ENCODE measurements at regions not wholly inside any gene's neighbourhood (a gene's known extent, or its start where the extent isn't known, plus 50 kb on each side); places are given as distances from the start of the nearest gene placed in this dataset.

GRCh38 chr18:64854112-64854511, 705.2 kb upstream of the LINC00305 start:
- POLR2A ChIA-PET, result no interaction called here
- Histone ChIP-seq H3K27me3 (ENCODE audit: control insufficient read depth, insufficient read depth, low read length) (no peaks in the 10 kb centered on the region), H3K9me3 (ENCODE audit: control insufficient read depth, insufficient read depth, low read length) (peaks cover 6% of the 10 kb centered on the region), H3K4me3 (ENCODE audit: low read depth, low read length) (no peak overlapping the region), H3K27ac (ENCODE audit: low read depth, low read length) (no peak overlapping the region)
- CTCF ChIA-PET, result no interaction called here
- TF ChIP-seq, protein P1, sequence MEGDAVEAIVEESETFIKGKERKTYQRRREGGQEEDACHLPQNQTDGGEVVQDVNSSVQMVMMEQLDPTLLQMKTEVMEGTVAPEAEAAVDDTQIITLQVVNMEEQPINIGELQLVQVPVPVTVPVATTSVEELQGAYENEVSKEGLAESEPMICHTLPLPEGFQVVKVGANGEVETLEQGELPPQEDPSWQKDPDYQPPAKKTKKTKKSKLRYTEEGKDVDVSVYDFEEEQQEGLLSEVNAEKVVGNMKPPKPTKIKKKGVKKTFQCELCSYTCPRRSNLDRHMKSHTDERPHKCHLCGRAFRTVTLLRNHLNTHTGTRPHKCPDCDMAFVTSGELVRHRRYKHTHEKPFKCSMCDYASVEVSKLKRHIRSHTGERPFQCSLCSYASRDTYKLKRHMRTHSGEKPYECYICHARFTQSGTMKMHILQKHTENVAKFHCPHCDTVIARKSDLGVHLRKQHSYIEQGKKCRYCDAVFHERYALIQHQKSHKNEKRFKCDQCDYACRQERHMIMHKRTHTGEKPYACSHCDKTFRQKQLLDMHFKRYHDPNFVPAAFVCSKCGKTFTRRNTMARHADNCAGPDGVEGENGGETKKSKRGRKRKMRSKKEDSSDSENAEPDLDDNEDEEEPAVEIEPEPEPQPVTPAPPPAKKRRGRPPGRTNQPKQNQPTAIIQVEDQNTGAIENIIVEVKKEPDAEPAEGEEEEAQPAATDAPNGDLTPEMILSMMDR (IDR thresholded peaks at IDR 0.05; ENCODE audit: low read depth, low read length), result no peak
- DNase-seq (ENCODE audit: low read depth, low spot score), result no peak

DNA sequence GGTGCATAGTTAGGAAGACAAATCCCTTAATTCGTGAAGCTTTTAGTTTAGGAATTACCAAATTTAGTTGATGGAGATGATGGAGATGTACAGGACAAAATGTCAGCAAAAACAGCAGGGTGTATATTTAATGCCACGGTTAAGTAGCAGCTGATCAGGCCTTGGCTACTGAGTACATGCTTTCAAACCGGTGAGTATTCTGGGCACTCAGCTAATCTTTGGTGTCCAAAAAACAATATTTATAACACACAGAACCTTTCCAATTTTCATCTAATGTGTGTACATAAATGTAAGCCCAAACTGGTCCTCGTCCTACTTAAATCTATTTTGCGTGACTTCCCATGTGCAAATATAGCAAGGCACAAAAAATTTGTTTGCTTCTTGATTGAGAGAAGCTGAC, 703.4 kb upstream of the LINC00305 start:
- CTCF ChIA-PET, result no interaction called here
- H3K9me3 ChIP-seq (ENCODE audit: control insufficient read depth, insufficient read depth, low read length), result peaks cover 4% of the 10 kb centered on the region; the same call in 1 of the 2 replicates
- POLR2A ChIA-PET, result no interaction called here
- DNase-seq (ENCODE audit: low read depth, low spot score), result no peak
- no peak overlapping the region for H3K4me3 ChIP-seq (ENCODE audit: low read depth, low read length)
- H3K27ac ChIP-seq (ENCODE audit: low read depth, low read length), result no peak overlapping the region
- TF ChIP-seq, protein P1 (IDR thresholded peaks at IDR 0.05; ENCODE audit: low read depth, low read length), result no peak
- H3K27me3 ChIP-seq (ENCODE audit: control insufficient read depth, insufficient read depth, low read length), result no peaks in the 10 kb centered on the region

GRCh38 chr18:64851726-64852125, 702.8 kb upstream of the LINC00305 start:
- DNase-seq (ENCODE audit: low read depth, low spot score), result no peak
- ChIA-PET POLR2A (no interaction called here), CTCF (no interaction called here)
- Histone ChIP-seq H3K27ac (ENCODE audit: low read depth, low read length) (no peak overlapping the region), H3K27me3 (ENCODE audit: control insufficient read depth, insufficient read depth, low read length) (no peaks in the 10 kb centered on the region), H3K9me3 (ENCODE audit: control insufficient read depth, insufficient read depth, low read length) (peaks cover 4% of the 10 kb centered on the region; the same call in 1 of the 2 replicates), H3K4me3 (ENCODE audit: low read depth, low read length) (no peak overlapping the region)
- TF ChIP-seq, protein P1 (IDR thresholded peaks at IDR 0.05; ENCODE audit: low read depth, low read length), result no peak

DNA sequence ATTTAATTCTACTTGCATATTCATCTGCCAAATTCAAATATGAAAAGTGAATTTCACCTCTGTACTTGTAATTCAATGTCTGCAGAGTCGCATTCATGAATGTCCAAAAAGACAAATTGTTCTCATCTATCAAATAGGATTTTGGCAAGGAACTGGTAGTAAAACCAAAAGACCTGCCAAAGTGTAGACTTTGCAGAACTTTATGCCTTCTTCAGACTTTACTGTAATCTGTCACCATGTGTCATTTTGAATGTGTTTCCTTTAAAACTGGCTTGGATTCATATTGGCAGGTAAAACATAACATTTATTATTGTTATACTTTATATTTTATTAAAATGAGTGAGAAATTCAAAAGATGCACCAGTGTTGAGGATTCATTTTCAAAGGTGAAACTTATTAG, 701.9 kb upstream of the LINC00305 start:
- ChIA-PET POLR2A (no interaction called here), CTCF (no interaction called here)
- DNase-seq (ENCODE audit: low read depth, low spot score), result no peak
- Histone ChIP-seq H3K27ac (ENCODE audit: low read depth, low read length) (no peak overlapping the region), H3K27me3 (ENCODE audit: control insufficient read depth, insufficient read depth, low read length) (no peaks in the 10 kb centered on the region), H3K4me3 (ENCODE audit: low read depth, low read length) (no peak overlapping the region), H3K9me3 (ENCODE audit: control insufficient read depth, insufficient read depth, low read length) (peaks cover 1% of the 10 kb centered on the region; the same call in 1 of the 2 replicates)
- TF ChIP-seq, protein P1 (IDR thresholded peaks at IDR 0.05; ENCODE audit: low read depth, low read length), result no peak

GRCh38 chr18:64840911-64841701, 692.2 kb upstream of the LINC00305 start:
- no peak overlapping the region for H3K27ac ChIP-seq (ENCODE audit: low read depth, low read length)
- DNase-seq (ENCODE audit: low read depth, low spot score), result no peak
- peaks cover 7% of the 10 kb centered on the region for H3K9me3 ChIP-seq (ENCODE audit: control insufficient read depth, insufficient read depth, low read length)
- TF ChIP-seq, protein P1 (IDR thresholded peaks at IDR 0.05; ENCODE audit: low read depth, low read length), result no peak
- ChIA-PET POLR2A (no interaction called here), CTCF (no interaction called here)
- no peaks in the 10 kb centered on the region for H3K27me3 ChIP-seq (ENCODE audit: control insufficient read depth, insufficient read depth, low read length)
- H3K4me3 ChIP-seq (ENCODE audit: low read depth, low read length), result no peak overlapping the region
